AG04449 (cell line): ENCODE measurements at regions not wholly inside any gene's neighbourhood (a gene's known extent, or its start where the extent isn't known, plus 50 kb on each side); places are given as distances from the start of the nearest gene placed in this dataset.

Experiments
- CTCF ChIA-PET: fragments of 350-600 bp; formaldehyde crosslinking; extraction: SDS; loops from one replicate; lab custom pipeline; 2021; ENCODE audit warnings: antibody characterized with exemption; lab: Yijun Ruan, JAX
- POLR2A ChIA-PET: fragments of 400-600, 350-600 bp; formaldehyde crosslinking; extraction: SDS; loops from one replicate; lab custom pipeline; 2020; ENCODE audit warnings: antibody characterized with exemption, inconsistent platforms; lab: Yijun Ruan, JAX
- DNase-seq: peaks from one replicate; pipeline ENCODE4 v3.0.0-alpha.2; 2010; ENCODE audit warnings: low read depth, low spot score
- H3K4me3 ChIP-seq: 2 replicates; pipeline ENCODE4 v1.5.1; 2011; ENCODE audit warnings: low read depth, mild to moderate bottlenecking, control low read depth, low read length
- CTCF ChIP-seq: IDR thresholded peaks from one replicate; pipeline ENCODE4 v1.5.1; 2011; ENCODE audit warnings: mild to moderate bottlenecking, moderate library complexity, low read length, control low read depth, inconsistent platforms; ENCODE audit not compliant: insufficient read depth; ENCODE audit errors: missing control alignments

DNA sequence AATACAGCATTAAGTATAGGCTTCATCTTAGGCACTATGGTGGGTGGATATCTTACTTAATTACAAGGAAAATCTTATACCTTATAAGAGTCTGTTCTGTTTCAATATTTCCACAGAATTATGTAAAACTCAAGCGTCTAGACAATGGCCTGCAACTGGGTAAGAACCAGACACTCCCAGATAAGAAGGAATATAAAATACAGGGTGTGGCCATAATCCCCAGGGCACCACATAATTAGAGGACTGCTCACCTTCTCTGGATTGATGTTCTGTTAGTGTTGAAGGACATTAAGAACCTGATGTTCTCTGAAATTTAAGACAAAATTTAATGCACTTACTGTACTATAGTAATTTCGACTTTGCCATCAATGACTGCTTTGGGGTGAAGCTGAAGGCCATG lies 198.2 kb upstream of the ARSJ start:
- no peak for DNase-seq
- no peak for TF ChIP-seq CTCF
- ChIA-PET CTCF (no interaction called here), POLR2A (no interaction called here)
- no peak overlapping the region for H3K4me3 ChIP-seq

DNA sequence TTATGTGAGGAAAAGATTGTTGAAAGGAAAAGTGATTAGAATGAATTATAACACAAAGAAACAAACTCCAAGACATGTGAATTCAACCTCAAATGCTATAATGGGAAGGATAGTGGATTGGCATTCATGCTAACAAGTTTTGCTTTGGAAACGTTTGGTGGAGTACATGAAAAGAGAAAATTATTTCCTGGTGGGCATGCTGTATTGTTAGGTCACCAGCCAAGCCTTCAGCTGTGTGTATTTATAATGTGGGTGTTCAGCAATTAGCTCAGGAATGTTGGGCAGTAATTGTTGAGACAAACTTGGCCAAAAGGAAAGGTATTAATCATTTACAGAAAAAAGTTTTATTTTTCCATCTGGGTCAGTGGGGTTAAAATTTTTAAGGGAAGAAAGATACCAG lies 198.9 kb upstream of the ARSJ start:
- no peak for TF ChIP-seq CTCF
- CTCF ChIA-PET: interaction anchor here (1.0 to 1.3 kb wide), 2 partner anchors 9 to 783 kb away, joined by 3 to 4 read pairs; no protein-coding TSS in a partner anchor
- no peak overlapping the region for H3K4me3 ChIP-seq
- POLR2A ChIA-PET: no interaction called here
- no peak for DNase-seq

- DNase-seq: peak; percentile 51
- TF ChIP-seq CTCF: peak; percentile 81
- POLR2A ChIA-PET: no interaction called here
- no peak overlapping the region for H3K4me3 ChIP-seq
- CTCF ChIA-PET: interaction anchor here (0.6 to 1.9 kb wide), 33 partner anchors 9 to 786 kb away, joined by 3 to 12 read pairs (median 4); partner anchors contain the start of gene ARSJ
Observed at GRCh38 chr4:114180481-114180880, 201.0 kb upstream of the ARSJ start.

- CTCF ChIA-PET: no interaction called here
- DNase-seq: no peak
- no peak overlapping the region for H3K4me3 ChIP-seq
- TF ChIP-seq CTCF: no peak
- POLR2A ChIA-PET: no interaction called here
Observed at GRCh38 chr4:114184901-114185300, 205.5 kb upstream of the ARSJ start.

GRCh38 chr4:114187592-114187991 lies 208.1 kb upstream of the ARSJ start:
- no peak for TF ChIP-seq CTCF
- no peak for DNase-seq
- H3K4me3 ChIP-seq: no peak overlapping the region
- CTCF ChIA-PET: interaction anchor here (1.0 kb wide), 1 partner anchor 9 kb away, joined by 3 read pairs; no protein-coding TSS in a partner anchor
- POLR2A ChIA-PET: no interaction called here

GRCh38 chr4:114191496-114191895 lies 212.0 kb upstream of the ARSJ start:
- H3K4me3 ChIP-seq: no peak overlapping the region
- DNase-seq: no peak
- TF ChIP-seq CTCF: no peak
- ChIA-PET CTCF (interaction anchor here (1.0 kb wide), 1 partner anchor 187 kb away, joined by 3 read pairs; no protein-coding TSS in a partner anchor), POLR2A (no interaction called here)
